ENCODE measurements at regions not wholly inside any gene's neighbourhood (a gene's known extent, or its start where the extent isn't known, plus 50 kb on each side); places are given as distances from the start of the nearest gene placed in this dataset.

GRCh38 chr9:107219486-107220077 lies 63.5 kb upstream of the RAD23B start:
- TF ChIP-seq CTCF (IDR thresholded peaks at IDR 0.05) (no peak), POLR2A (IDR thresholded peaks at IDR 0.05) (no peak)
